ENCODE measurements at regions not wholly inside any gene's neighbourhood (a gene's known extent, or its start where the extent isn't known, plus 50 kb on each side); places are given as distances from the start of the nearest gene placed in this dataset.

DNA sequence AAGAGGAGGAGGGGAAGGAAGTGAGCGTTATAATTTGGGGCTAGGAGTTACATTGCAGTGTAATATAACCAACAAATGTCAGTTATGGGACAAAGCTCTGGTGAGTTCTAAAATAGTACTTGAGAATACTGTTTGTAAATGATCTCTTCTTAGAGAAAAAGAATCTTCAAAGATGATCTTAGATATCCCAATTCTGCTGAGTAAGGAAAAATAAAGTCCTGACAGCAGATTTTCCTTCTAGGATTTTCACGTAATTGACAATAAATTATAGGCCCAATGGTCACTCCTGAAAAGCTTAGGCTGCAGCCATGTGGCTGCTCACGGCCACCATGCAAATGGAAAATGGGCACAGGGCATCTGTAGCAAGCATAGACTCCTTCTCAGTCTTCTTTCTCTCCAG lies 241.6 kb downstream of the SIPA1L2 start:
- TF ChIP-seq RFX5 (IDR thresholded peaks at IDR 0.05; ENCODE audit: low read depth, low read length) (no peak), CTCF (conservative IDR thresholded peaks at IDR 0.05; ENCODE audit: low read depth, low read length) (no peak), RAD21 (IDR thresholded peaks at IDR 0.05; ENCODE audit: low read length) (no peak), BHLHE40 (IDR thresholded peaks at IDR 0.05; ENCODE audit: low read depth, low read length) (no peak), SMC3 (IDR thresholded peaks at IDR 0.05; ENCODE audit: low read depth, low read length) (no peak)

Data from IMR-90 (cell line).